CD4-positive, alpha-beta T cell (primary cell): ENCODE measurements at regions not wholly inside any gene's neighbourhood (a gene's known extent, or its start where the extent isn't known, plus 50 kb on each side); places are given as distances from the start of the nearest gene placed in this dataset.

Experiments used
- ATAC-seq: fragments of 200-7000 bp; cut with Tn5 transposase; one replicate; pipeline ENCODE4 v1.10.0; 2022; ENCODE audit warnings: mild to moderate bottlenecking; ENCODE audit not compliant: poor library complexity
- CTCF ChIA-PET: fragments of 350-600 bp; sonication (Branson Sonifier 250); formaldehyde crosslinking; loops from one replicate; lab custom pipeline; 2021; ENCODE audit warnings: antibody characterized with exemption, inconsistent platforms; lab: Charles Lee
- POLR2A ChIA-PET: fragments of 350-600 bp; sonication (Branson Sonifier 250); formaldehyde crosslinking; loops from one replicate; lab custom pipeline; 2021; ENCODE audit warnings: antibody characterized with exemption, inconsistent platforms; lab: Charles Lee
- DNase-seq, 14 experiments: peaks; one replicate each; pipeline ENCODE4 v3.0.0-alpha.2; 2013 to 2020; ENCODE audit warnings: mixed read lengths in 2 of 14
- H3K27ac ChIP-seq, 2 donors: one replicate each; pipeline versions ENCODE4 v1.5.1 to v1.7.0; 2013; ENCODE audit warnings: low read length in 2 of 2, low read depth in 1 of 2, mild to moderate bottlenecking in 1 of 2
- H3K27me3 ChIP-seq, 2 experiments: 1 replicate in 1 of 2; 2 replicates in 1 of 2; pipeline versions ENCODE4 v1.6.1 to v1.7.0; 2013; ENCODE audit warnings: low read length in 2 of 2, control low read depth in 1 of 2, mild to moderate bottlenecking in 1 of 2, moderate library complexity in 1 of 2; ENCODE audit not compliant: insufficient read depth in 2 of 2, control insufficient read depth in 1 of 2
- H3K36me3 ChIP-seq: one replicate; pipeline ENCODE4 v1.6.1; 2013; ENCODE audit warnings: low read length, control low read depth; ENCODE audit not compliant: insufficient read depth
- H3K4me1 ChIP-seq: one replicate; pipeline ENCODE4 v1.6.1; 2013; ENCODE audit warnings: low read length, control low read depth; ENCODE audit not compliant: insufficient read depth
- H3K4me3 ChIP-seq: one replicate; pipeline ENCODE4 v1.5.1; 2013; ENCODE audit warnings: mild to moderate bottlenecking, low read length, moderate library complexity
- H3K9me3 ChIP-seq, 2 experiments: 1 replicate in 1 of 2; 2 replicates in 1 of 2; pipeline versions ENCODE4 v1.6.1 to v1.7.0; 2013; ENCODE audit warnings: low read length in 2 of 2, mild to moderate bottlenecking in 2 of 2, control low read depth in 1 of 2, moderate library complexity in 1 of 2; ENCODE audit not compliant: control insufficient read depth in 1 of 2, insufficient read depth in 1 of 2
- H3K27ac Mint-ChIP-seq: one replicate; pipeline ENCODE4 v1.8.0; 2020; ENCODE audit warnings: mixed read lengths
- H3K27me3 Mint-ChIP-seq: one replicate; pipeline ENCODE4 v1.8.0; 2021; ENCODE audit warnings: mixed read lengths
- H3K36me3 Mint-ChIP-seq: one replicate; pipeline ENCODE4 v1.8.0; 2021; ENCODE audit warnings: low read depth, mixed read lengths
- H3K4me1 Mint-ChIP-seq: one replicate; pipeline ENCODE4 v1.8.0; 2021; ENCODE audit warnings: low read depth, mixed read lengths
- H3K4me3 Mint-ChIP-seq: one replicate; pipeline ENCODE4 v1.8.0; 2020; ENCODE audit warnings: mild to moderate bottlenecking, mixed read lengths
- H3K9me3 Mint-ChIP-seq: one replicate; pipeline ENCODE4 v1.8.0; 2020; ENCODE audit warnings: mixed read lengths
- intact Hi-C, 2 experiments: fragments of 100-400 bp; cut with DNase I in 1 of 2; cut with micrococcal nuclease in 1 of 2; formaldehyde crosslinking; loops; one replicate each; pipeline versions ENCODE4 v1.15.1 to v1.9.0; 2023 to 2025; cut with DNase I, micrococcal nuclease
- TF ChIP-seq, protein P1 (sequence below): fragments of 200-600 bp; IDR thresholded peaks from one replicate; pipeline ENCODE4 v1.8.0; 2022; ENCODE audit warnings: antibody characterized with exemption, mild to moderate bottlenecking

DNA sequence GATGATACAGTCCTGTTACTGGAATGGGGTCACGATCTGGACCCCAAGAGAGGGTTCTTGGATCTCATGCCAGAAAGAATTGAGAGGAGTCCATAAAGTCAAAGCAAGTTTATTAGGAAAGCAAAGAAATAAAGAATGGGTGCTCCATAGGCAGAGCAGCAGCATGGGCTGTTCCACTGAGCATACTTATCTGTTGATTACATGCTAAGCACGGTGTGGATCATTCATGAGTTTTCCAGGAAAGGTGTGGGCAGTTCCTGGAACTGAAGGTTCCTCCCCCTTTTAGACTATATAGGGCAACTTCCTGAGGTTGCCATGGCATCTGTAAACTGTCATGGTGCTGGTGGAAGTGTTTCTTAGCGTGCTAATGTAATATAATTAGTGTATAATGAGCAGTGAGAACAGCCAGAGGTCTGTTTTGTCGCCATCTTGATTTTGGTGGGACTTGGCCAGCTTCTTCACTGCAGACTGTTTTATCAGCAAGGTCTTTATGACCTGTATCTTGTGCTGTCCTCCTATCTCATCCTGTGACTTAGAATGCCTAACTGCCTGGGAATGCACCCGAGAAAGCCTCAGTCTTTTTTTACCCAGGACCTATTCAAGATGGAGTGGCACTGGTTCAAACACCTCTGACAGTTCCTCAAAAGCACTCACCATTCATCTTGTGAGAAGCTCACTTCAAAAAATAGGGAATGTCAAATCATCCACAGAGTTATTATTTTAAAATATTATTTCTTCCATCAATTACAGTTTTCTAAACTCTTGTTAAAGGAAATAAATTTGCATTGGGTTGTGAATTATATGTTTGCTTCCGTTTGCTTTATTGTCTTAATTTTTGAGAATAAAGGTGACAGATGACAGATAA is 1358.8 kb upstream of the TMEM132C start:
- ChIA-PET POLR2A (no interaction called here), CTCF (no interaction called here)
- no peaks in the 10 kb centered on the region for H3K4me1 Mint-ChIP-seq
- intact Hi-C loops, result no loop called here
- H3K27me3 Mint-ChIP-seq, result peaks cover 17% of the 10 kb centered on the region
- Histone ChIP-seq H3K4me1 (no peaks in the 10 kb centered on the region), H3K9me3 (peaks cover 0 to 5% of the 10 kb centered on the region in 2 experiments), H3K27me3 (peaks cover 0 to 2% of the 10 kb centered on the region in 2 experiments), H3K27ac (no peak overlapping the region), H3K36me3 (no peaks in the 10 kb centered on the region), H3K4me3 (no peak overlapping the region)
- no peaks in the 10 kb centered on the region for H3K36me3 Mint-ChIP-seq
- ATAC-seq, result no peak
- H3K27ac Mint-ChIP-seq, result no peak overlapping the region
- H3K9me3 Mint-ChIP-seq, result peaks cover 4% of the 10 kb centered on the region
- TF ChIP-seq, protein P1, sequence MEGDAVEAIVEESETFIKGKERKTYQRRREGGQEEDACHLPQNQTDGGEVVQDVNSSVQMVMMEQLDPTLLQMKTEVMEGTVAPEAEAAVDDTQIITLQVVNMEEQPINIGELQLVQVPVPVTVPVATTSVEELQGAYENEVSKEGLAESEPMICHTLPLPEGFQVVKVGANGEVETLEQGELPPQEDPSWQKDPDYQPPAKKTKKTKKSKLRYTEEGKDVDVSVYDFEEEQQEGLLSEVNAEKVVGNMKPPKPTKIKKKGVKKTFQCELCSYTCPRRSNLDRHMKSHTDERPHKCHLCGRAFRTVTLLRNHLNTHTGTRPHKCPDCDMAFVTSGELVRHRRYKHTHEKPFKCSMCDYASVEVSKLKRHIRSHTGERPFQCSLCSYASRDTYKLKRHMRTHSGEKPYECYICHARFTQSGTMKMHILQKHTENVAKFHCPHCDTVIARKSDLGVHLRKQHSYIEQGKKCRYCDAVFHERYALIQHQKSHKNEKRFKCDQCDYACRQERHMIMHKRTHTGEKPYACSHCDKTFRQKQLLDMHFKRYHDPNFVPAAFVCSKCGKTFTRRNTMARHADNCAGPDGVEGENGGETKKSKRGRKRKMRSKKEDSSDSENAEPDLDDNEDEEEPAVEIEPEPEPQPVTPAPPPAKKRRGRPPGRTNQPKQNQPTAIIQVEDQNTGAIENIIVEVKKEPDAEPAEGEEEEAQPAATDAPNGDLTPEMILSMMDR, result no peak
- no peak overlapping the region for H3K4me3 Mint-ChIP-seq
- no peak for DNase-seq

DNA sequence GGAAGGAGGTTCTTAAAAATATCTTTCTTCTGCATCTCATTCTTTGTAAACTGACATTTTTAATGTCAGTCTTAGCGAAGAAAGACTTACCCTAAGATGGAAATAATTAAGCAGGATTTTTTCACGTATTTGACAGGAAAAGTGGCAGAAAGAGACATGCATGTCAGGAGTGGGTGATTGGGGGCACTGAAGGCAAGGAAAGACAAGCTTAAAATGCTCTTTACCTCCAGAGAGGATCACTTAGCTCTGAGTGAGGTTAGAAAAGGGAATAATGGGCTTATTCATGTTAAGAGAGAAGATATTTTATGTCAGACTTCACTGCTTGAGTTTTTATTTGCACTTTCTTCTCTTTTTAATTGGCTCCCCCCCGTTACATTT is 1358.2 kb upstream of the TMEM132C start:
- TF ChIP-seq, protein P1, result no peak
- POLR2A ChIA-PET, result no interaction called here
- H3K27ac Mint-ChIP-seq, result no peak overlapping the region

DNA sequence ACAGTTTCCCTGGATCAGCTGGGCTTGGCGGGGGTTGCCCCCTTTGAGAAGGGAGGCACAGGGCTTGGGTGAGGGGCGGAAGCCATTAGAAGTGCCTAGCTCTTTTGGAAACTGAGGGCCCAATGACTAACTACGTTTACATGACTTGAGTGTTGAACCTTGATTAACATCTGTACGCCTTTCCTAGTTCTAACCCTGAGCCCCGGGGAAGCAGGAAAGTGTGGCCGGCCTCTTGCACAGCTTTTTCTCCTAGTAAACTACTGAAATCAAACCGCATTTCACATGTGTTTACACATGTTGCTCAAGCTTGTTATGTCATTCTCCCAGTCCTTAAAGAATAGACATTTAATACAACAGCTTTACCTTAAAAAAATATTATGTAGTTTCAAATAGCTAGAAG is 1356.4 kb upstream of the TMEM132C start:
- H3K27me3 Mint-ChIP-seq, result peaks cover 15% of the 10 kb centered on the region
- CTCF ChIA-PET, result interaction anchor here (0.7 kb wide), 1 partner anchor 341 kb away, joined by 3 read pairs; no protein-coding TSS in a partner anchor

More for the DNA sequence above, 1358.2 kb upstream of the TMEM132C start:
- H3K9me3 ChIP-seq, result peaks cover 0 to 5% of the 10 kb centered on the region in 2 experiments
- H3K4me3 Mint-ChIP-seq, result no peak overlapping the region
- no peaks in the 10 kb centered on the region for H3K4me1 ChIP-seq
- no peaks in the 10 kb centered on the region for H3K36me3 Mint-ChIP-seq
- intact Hi-C loops, result no loop called here
- ATAC-seq (no peak), DNase-seq (no peak)
- no peaks in the 10 kb centered on the region for H3K4me1 Mint-ChIP-seq
- no peak overlapping the region for H3K4me3 ChIP-seq
- H3K27me3 ChIP-seq, result peaks cover 0 to 2% of the 10 kb centered on the region in 2 experiments
- peaks cover 4% of the 10 kb centered on the region for H3K9me3 Mint-ChIP-seq
- peaks cover 17% of the 10 kb centered on the region for H3K27me3 Mint-ChIP-seq
- H3K27ac ChIP-seq, result no peak overlapping the region
- CTCF ChIA-PET, result interaction anchor here (1.6 kb wide), 1 partner anchor 10 kb away, joined by 4 read pairs; no protein-coding TSS in a partner anchor
- no peaks in the 10 kb centered on the region for H3K36me3 ChIP-seq

More for the DNA sequence above, 1356.4 kb upstream of the TMEM132C start:
- H3K9me3 Mint-ChIP-seq, result peaks cover 4% of the 10 kb centered on the region
- TF ChIP-seq, protein P1, result no peak
- H3K4me3 Mint-ChIP-seq, result no peak overlapping the region
- ATAC-seq (no peak), DNase-seq (no peak)
- Histone ChIP-seq H3K27me3 (no peaks in the 10 kb centered on the region), H3K9me3 (peaks cover 0 to 5% of the 10 kb centered on the region in 2 experiments), H3K4me1 (no peaks in the 10 kb centered on the region), H3K36me3 (no peaks in the 10 kb centered on the region), H3K4me3 (no peak overlapping the region), H3K27ac (no peak overlapping the region)
- H3K27ac Mint-ChIP-seq, result no peak overlapping the region
- H3K4me1 Mint-ChIP-seq, result no peaks in the 10 kb centered on the region
- no peaks in the 10 kb centered on the region for H3K36me3 Mint-ChIP-seq
- intact Hi-C loops, result no loop called here
- POLR2A ChIA-PET, result no interaction called here
